ENCODE measurements at regions not wholly inside any gene's neighbourhood (a gene's known extent, or its start where the extent isn't known, plus 50 kb on each side); places are given as distances from the start of the nearest gene placed in this dataset.
"Not testable (repeated sequence)": the region's sequence is repeated elsewhere in the genome, so short reads cannot be mapped to it uniquely, and the experiment has no call there.

DNA sequence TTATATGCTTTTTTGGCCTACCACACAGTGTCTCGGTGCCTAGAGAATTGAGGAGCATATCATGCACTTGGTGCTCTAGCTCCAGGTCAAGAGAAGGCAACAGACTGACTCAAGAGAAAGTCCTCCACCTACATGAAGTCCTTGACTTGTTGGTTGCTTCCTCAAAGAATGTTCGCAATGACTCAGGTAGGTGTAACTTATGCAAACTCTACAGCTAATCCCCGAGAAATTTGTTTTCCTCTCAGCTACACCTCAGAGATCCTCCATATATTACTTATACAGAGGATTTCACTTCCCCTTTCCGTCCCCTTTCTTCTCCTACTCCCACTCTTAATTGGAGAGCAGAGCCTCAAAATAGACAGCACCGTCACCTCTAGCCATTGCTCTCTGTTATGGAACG, 1013.1 kb downstream of the KCNMA1 start:
- H3K4me3 ChIP-seq (ENCODE audit: low read depth, low read length): no peak overlapping the region
- DNase-seq (ENCODE audit: low read depth): no peak
- TF ChIP-seq CTCF (conservative IDR thresholded peaks at IDR 0.05; ENCODE audit: low read depth, low read length): no peak

DNA sequence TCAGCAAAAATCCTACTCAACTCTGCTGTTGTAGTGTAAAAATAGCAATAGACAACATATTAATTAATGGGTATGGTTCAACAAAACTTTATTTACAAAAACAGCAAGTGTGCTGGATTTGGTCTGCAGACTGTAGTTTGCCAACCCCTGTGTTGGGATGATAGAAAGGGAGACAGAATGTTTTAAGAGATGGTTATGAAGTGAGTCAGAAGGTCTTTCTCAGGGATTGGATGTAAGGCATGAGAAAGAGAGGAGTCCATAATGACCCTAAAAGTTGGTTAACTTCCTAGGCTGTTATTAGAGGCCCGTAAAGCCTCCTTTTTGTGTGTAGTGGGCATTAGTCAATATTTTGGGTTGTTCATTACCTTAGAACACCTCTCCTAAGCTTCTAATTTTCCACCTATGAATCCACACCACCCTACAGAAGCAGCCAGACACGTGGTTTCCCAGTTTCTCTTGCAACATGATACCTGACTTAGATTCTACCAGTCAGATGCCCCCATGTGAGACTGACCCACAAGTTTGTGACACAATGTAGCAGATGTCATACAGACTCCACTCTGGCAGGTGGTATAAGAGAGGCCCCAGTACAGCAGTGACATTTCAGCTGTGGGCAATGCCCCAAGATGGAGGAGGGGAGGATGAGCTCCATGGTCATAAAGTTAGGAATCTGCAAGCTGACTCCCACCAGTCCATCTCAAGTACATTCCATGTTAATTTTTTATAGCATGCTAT, 1015.6 kb downstream of the KCNMA1 start:
- no peak overlapping the region for H3K4me3 ChIP-seq (ENCODE audit: low read depth, low read length)
- TF ChIP-seq CTCF (conservative IDR thresholded peaks at IDR 0.05; ENCODE audit: low read depth, low read length): no peak
- DNase-seq (ENCODE audit: low read depth): no peak

- DNase-seq (ENCODE audit: low read depth): peak; percentile 53
- no peak for TF ChIP-seq CTCF (conservative IDR thresholded peaks at IDR 0.05; ENCODE audit: low read depth, low read length)
- no peak overlapping the region for H3K4me3 ChIP-seq (ENCODE audit: low read depth, low read length)
Measured at GRCh38 chr10:76618641-76619040, 1019.0 kb downstream of the KCNMA1 start.

GRCh38 chr10:76618171-76618570, 1019.4 kb downstream of the KCNMA1 start:
- DNase-seq (ENCODE audit: low read depth): no peak
- TF ChIP-seq CTCF (conservative IDR thresholded peaks at IDR 0.05; ENCODE audit: low read depth, low read length): no peak

GRCh38 chr10:76616666-76617065, 1020.9 kb downstream of the KCNMA1 start:
- not testable (repeated sequence) for H3K4me3 ChIP-seq (ENCODE audit: low read depth, low read length); DNase-seq (ENCODE audit: low read depth)

More at GRCh38 chr10:76618171-76618570, 1019.4 kb downstream of the KCNMA1 start:
- H3K4me3 ChIP-seq (ENCODE audit: low read depth, low read length): no peak overlapping the region

DNA sequence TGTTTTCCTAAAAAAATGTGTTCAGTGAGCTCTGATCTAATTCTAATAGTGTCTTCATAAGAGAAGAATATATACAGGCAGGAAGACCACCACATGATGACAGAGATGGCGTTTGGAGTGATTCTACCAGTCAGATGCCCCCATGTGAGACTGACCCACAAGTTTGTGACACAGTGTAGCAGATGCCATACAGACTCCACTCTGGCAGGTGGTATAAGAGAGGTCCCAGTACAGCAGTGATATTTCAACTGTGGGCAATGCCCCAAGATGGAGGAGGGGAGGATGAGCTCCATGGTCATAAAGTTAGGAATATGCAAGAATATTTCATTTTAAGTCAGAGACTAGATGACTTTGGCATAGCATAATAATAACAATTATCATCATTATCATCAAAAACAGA, 1022.6 kb downstream of the KCNMA1 start:
- DNase-seq (ENCODE audit: low read depth): no peak
- no peak for TF ChIP-seq CTCF (conservative IDR thresholded peaks at IDR 0.05; ENCODE audit: low read depth, low read length)

More for the DNA sequence above, 1022.6 kb downstream of the KCNMA1 start:
- H3K4me3 ChIP-seq (ENCODE audit: low read depth, low read length): no peak overlapping the region
